C4-2B (cell line): ENCODE measurements at regions not wholly inside any gene's neighbourhood (a gene's known extent, or its start where the extent isn't known, plus 50 kb on each side); places are given as distances from the start of the nearest gene placed in this dataset.

Experiments
- H3K27ac ChIP-seq: fragments of 450-650 bp; 2 replicates; pipeline ENCODE4 v1.5.1; 2017
- ZFX ChIP-seq: fragments of 450-650 bp; IDR thresholded peaks from 2 replicates; pipeline ENCODE4 v1.6.1; 2017
- TF ChIP-seq, protein P1 (sequence below): fragments of 450-650 bp; conservative IDR thresholded peaks from 2 replicates; pipeline ENCODE4 v1.5.1; 2017; ENCODE audit warnings: mild to moderate bottlenecking

DNA sequence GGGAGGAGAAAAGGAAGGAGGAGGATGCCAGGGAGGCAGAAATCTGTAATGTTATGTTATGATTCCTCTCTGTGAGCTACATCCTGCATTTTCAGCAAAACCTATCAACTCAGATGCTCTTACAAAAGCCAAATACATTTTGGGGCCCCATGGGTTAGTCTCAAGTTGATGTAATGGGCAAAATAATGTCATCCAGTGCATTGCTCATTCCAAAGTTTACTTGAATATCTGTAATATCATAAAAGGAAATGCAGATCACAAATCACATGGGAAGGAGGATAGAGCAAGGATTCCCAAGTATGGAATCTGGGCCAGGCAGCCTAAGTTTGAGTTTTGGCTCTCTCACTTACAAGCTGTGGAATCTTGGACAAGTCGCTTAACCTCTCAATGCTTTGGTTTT is 74.9 kb upstream of the SOD3 start:
- no peak for TF ChIP-seq ZFX
- TF ChIP-seq, protein P1, sequence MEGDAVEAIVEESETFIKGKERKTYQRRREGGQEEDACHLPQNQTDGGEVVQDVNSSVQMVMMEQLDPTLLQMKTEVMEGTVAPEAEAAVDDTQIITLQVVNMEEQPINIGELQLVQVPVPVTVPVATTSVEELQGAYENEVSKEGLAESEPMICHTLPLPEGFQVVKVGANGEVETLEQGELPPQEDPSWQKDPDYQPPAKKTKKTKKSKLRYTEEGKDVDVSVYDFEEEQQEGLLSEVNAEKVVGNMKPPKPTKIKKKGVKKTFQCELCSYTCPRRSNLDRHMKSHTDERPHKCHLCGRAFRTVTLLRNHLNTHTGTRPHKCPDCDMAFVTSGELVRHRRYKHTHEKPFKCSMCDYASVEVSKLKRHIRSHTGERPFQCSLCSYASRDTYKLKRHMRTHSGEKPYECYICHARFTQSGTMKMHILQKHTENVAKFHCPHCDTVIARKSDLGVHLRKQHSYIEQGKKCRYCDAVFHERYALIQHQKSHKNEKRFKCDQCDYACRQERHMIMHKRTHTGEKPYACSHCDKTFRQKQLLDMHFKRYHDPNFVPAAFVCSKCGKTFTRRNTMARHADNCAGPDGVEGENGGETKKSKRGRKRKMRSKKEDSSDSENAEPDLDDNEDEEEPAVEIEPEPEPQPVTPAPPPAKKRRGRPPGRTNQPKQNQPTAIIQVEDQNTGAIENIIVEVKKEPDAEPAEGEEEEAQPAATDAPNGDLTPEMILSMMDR: no peak
- no peak overlapping the region for H3K27ac ChIP-seq

DNA sequence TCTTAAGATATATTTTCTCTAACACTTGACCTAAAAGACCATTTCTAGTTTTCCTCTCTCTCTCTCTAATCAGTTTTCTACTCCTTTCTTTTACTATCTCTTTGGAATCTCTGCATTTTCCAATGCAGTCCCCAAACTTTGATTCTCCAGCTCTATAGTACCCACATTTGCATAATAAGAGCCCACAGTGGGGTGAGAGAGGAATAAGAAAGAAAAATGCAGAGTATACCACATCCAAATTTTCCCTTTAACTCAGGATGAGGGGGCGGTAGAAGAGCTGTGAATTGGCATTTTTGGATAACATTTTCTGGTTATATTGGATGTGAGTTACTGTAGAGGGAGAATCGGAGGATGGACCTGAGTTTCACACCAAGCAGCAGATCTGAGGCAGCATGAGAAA is 74.4 kb upstream of the SOD3 start:
- no peak for TF ChIP-seq ZFX
- TF ChIP-seq, protein P1: no peak

DNA sequence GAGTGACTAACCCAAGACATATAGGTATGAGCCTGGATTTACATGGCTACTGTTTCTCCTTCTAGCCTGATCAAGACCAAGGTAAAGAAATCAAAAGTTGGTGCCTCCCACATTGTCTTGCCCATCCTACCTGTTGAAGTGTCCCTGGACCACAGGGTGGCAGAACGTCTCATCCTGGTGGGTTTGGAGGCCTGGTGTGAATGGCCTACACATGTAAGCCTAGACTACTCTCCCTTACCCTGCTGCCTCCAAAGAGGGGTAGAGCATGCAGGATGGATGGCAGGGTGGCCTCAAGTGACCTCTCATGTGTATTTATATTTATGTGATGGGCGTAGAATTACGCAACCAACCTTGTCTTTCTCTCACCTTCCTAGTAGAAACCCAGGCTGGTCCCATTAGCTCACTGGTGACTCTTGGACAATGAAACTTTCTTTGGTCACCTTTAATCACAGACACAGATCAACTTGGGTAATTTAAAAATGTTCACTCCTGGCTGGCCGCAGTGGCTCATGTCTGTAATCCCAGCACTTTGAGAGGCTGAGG is 73.3 kb upstream of the SOD3 start:
- no peak for TF ChIP-seq ZFX
- TF ChIP-seq, protein P1: no peak
- H3K27ac ChIP-seq: no peak overlapping the region

More for the DNA sequence above, 74.4 kb upstream of the SOD3 start:
- no peak overlapping the region for H3K27ac ChIP-seq

DNA sequence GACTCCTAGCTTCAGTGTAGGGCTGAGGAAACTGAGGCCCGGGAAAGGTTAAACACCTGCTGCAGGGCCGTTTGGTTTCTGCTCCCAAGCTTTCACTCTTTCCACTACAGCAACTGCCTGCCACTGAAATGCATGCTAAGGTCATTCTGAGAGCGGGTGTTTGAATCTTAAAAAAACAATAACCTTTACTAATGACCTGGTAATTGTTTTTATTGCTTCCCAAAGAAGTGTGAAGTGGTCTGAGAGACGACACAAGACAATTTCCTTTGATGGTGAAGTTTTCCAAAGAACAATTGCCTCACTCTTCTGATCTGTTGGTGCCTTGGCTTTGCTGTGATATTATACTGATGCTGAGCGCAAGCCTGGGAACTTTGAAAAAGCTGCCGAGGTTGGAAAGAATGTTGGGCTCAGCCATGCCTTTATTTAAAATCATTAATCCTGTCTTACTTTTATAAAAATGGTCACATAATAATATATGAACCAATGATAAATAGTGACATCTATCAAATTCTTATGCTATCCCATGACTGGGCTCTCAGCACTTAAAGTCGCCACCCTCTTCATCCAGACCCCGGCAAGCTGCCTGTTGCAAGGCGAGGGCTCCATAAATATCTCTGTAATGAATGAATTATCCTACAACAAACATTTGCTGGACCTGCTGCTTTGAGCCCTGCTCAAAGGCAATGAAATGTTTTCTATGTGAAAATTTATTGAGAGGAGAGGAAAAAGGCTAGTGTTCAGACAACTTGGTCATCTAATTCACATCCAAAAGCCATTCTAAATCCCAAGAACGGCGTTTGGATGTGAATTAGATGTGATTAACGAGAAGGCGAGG is 67.8 kb upstream of the SOD3 start:
- TF ChIP-seq, protein P1: no peak
- no peak for TF ChIP-seq ZFX

DNA sequence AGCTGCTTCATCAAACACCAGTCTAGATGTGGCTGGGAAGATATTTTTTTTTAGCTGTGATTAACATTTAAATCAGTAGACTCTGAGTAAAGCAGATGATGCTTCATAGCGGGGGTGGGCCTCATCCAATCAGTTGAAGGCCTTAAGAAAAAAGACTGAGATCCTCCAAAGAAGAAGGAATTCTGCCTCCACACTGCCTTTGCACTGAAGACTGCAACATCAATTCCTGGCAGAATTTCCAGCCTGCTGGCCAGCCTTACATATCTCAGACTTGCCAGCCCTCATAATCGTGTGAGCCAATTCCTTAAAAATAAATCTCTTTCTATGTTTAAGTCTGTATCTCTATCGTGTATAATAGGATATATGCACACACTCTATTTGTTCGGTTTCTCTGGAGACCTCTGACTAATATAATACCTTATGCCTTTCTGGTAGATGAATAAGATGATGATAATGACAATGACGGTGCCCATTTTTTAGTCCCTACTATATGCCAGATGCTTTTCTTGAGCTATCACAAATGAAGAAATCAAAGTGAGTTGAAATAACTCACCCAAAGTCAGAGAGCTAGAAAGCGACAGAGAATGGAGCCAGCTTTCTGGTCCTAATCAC is 66.1 kb upstream of the SOD3 start:
- TF ChIP-seq, protein P1: no peak
- TF ChIP-seq ZFX: no peak
- H3K27ac ChIP-seq: no peak overlapping the region

More for the DNA sequence above, 67.8 kb upstream of the SOD3 start:
- no peak overlapping the region for H3K27ac ChIP-seq

DNA sequence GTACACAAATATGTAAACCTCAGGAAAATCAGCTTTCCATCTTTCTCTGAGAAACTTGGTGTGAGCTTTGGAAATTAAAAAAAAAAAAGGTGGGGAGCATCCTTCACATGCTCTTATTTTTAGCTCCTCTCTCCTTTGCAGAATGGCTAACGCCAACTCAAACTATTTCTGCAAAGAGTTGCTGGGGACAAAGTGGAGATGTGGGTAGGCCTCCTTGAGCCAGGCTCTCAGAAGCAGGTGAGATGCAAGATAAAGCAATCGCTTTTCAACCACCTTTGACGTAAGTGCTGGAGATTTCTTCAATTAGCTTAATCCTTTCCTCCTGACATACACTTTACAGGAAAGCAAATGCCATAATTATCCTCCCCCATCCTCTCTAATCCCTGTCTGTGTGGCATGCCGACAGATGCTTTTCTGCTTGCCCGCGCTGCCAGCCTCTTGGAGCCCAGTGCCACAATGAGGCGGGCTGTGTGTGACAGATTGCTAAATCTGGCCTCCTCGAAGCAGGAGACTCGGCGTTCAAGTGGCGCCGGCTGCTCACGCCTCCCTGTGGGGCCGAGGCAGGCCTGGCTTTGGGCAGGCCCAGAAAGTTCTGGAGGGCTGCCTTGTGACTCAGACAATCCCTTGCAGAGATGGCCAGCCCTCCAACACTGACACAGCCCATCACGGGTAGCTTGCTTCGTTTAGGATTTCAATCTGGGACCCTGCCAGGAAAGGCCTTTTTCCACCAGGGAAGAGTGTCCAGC is 64.9 kb upstream of the SOD3 start:
- TF ChIP-seq, protein P1: no peak
- TF ChIP-seq ZFX: no peak
- no peak overlapping the region for H3K27ac ChIP-seq

DNA sequence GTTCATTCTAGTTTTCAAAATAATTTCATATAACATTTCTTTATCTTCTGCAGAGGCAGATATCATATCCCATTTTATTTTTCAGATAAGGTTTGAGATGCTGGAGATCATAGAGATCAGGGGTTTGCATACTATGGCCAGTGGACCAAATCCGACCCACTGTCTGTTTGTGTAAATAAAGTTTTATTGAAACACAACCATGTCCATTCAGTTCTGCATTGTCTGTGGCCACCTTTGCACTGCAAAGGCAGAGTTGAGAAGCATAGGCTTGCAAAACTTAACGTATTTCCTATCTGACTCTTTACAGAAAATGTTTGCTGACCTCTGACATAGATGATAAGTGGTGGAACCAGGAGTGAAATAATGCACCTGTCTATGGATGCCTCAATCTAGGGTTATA is 63.9 kb upstream of the SOD3 start:
- TF ChIP-seq ZFX: no peak
- TF ChIP-seq, protein P1: no peak
- no peak overlapping the region for H3K27ac ChIP-seq
